OCI-LY1 (cell line): ENCODE measurements at regions not wholly inside any gene's neighbourhood (a gene's known extent, or its start where the extent isn't known, plus 50 kb on each side); places are given as distances from the start of the nearest gene placed in this dataset.

Experiments used
- H2AFZ ChIP-seq: fragments of 200-600 bp; sonication (generic), shearing (Covaris generic); 2 replicates; pipeline ENCODE4 v1.6.0; 2014; ENCODE audit warnings: antibody characterized with exemption, mild to moderate bottlenecking, low read length
- H3F3A ChIP-seq: fragments of 200-600 bp; sonication (generic), shearing (Covaris generic); 2 replicates; pipeline ENCODE4 v1.6.0; 2014; ENCODE audit warnings: mild to moderate bottlenecking, antibody characterized with exemption, low read length, moderate library complexity; ENCODE audit not compliant: insufficient read depth
- H3K27ac ChIP-seq: fragments of 200-600 bp; sonication (generic); 2 replicates; pipeline ENCODE4 v1.5.1; 2014; ENCODE audit warnings: low read length, mixed run types, mild to moderate bottlenecking, low read depth; ENCODE audit not compliant: poor library complexity, severe bottlenecking
- H3K27me3 ChIP-seq: fragments of 200-600 bp; sonication (generic); 2 replicates; pipeline ENCODE4 v1.6.0; 2014; ENCODE audit warnings: antibody characterized with exemption, mild to moderate bottlenecking, low read length, moderate library complexity; ENCODE audit not compliant: insufficient read depth
- H3K36me3 ChIP-seq: fragments of 200-600 bp; sonication (generic); 2 replicates; pipeline ENCODE4 v1.6.1; 2014; ENCODE audit warnings: mild to moderate bottlenecking, antibody characterized with exemption, low read length, moderate library complexity, mixed read lengths; ENCODE audit not compliant: insufficient read depth
- H3K4me1 ChIP-seq: fragments of 200-600 bp; sonication (generic); 2 replicates; pipeline ENCODE4 v1.5.1; 2014; ENCODE audit warnings: mild to moderate bottlenecking, low read length, moderate library complexity; ENCODE audit not compliant: insufficient read depth, severe bottlenecking
- H3K4me2 ChIP-seq: fragments of 200-600 bp; sonication (generic), shearing (Covaris generic); 2 replicates; pipeline ENCODE4 v1.6.1; 2014; ENCODE audit warnings: low read length
- H3K4me3 ChIP-seq: fragments of 200-600 bp; sonication (generic); 2 replicates; pipeline ENCODE4 v1.5.1; 2014; ENCODE audit warnings: low read length, low read depth, mild to moderate bottlenecking, mixed read lengths; ENCODE audit not compliant: poor library complexity, severe bottlenecking
- H3K79me2 ChIP-seq: fragments of 200-600 bp; shearing (Covaris generic); 2 replicates; pipeline ENCODE4 v1.6.1; 2016; ENCODE audit warnings: mixed run types, low read length, mixed read lengths; ENCODE audit not compliant: insufficient read depth
- H3K9ac ChIP-seq: fragments of 200-600 bp; sonication (generic), shearing (Covaris generic); 2 replicates; pipeline ENCODE4 v1.6.1; 2014; ENCODE audit warnings: mild to moderate bottlenecking, low read length, mixed read lengths
- H3K9me2 ChIP-seq: fragments of 200-600 bp; sonication (generic), shearing (Covaris generic); 2 replicates; pipeline ENCODE4 v1.6.1; 2014; ENCODE audit warnings: low read depth, mild to moderate bottlenecking, low read length, mixed read lengths
- H3K9me3 ChIP-seq: fragments of 200-600 bp; shearing (Covaris generic); 2 replicates; pipeline ENCODE4 v1.6.1; 2014; ENCODE audit warnings: low read length, mixed read lengths
- H4K20me1 ChIP-seq: fragments of 200-600 bp; sonication (generic), shearing (Covaris generic); 2 replicates; pipeline ENCODE4 v1.6.0; 2016; ENCODE audit warnings: mild to moderate bottlenecking, low read length; ENCODE audit not compliant: insufficient read depth
- CTCF ChIP-seq: fragments of 200-600 bp; sonication (generic), shearing (Covaris generic); IDR thresholded peaks from 2 replicates; pipeline ENCODE4 v1.5.1; 2017; ENCODE audit warnings: mild to moderate bottlenecking, antibody characterized with exemption, low read length, moderate library complexity, mixed read lengths
- EZH2 ChIP-seq: fragments of 200-600 bp; sonication (generic), shearing (Covaris generic); IDR thresholded peaks from 2 replicates; pipeline ENCODE4 v1.8.0; 2017; ENCODE audit warnings: borderline replicate concordance, mixed run types, mild to moderate bottlenecking, antibody characterized with exemption, low read length, moderate library complexity, mixed read lengths

GRCh38 chr12:69119770-69120169 is 119.6 kb upstream of the CPSF6 start:
- no peak overlapping the region for H3K9ac ChIP-seq
- H2AFZ ChIP-seq = no peak overlapping the region
- H3K9me3 ChIP-seq = no peaks in the 10 kb centered on the region
- H3K36me3 ChIP-seq = no peaks in the 10 kb centered on the region
- no peaks in the 10 kb centered on the region for H3F3A ChIP-seq
- H3K4me3 ChIP-seq = no peak overlapping the region
- no peaks in the 10 kb centered on the region for H3K79me2 ChIP-seq
- no peaks in the 10 kb centered on the region for H3K9me2 ChIP-seq
- no peak overlapping the region for H3K27ac ChIP-seq
- H3K27me3 ChIP-seq = no peaks in the 10 kb centered on the region; the same call in 1 of the 2 replicates
- TF ChIP-seq CTCF (no peak), EZH2 (no peak)
- H3K4me1 ChIP-seq = no peaks in the 10 kb centered on the region
- no peaks in the 10 kb centered on the region for H4K20me1 ChIP-seq
- no peak overlapping the region for H3K4me2 ChIP-seq

- Histone ChIP-seq H3K36me3 (no peaks in the 10 kb centered on the region), H3K9ac (no peak overlapping the region), H3K9me2 (no peaks in the 10 kb centered on the region), H3K27me3 (no peaks in the 10 kb centered on the region; the same call in 1 of the 2 replicates), H3K4me3 (no peak overlapping the region), H3F3A (no peaks in the 10 kb centered on the region), H3K4me1 (no peaks in the 10 kb centered on the region), H3K79me2 (no peaks in the 10 kb centered on the region), H4K20me1 (no peaks in the 10 kb centered on the region), H3K4me2 (no peak overlapping the region), H2AFZ (no peak overlapping the region), H3K27ac (no peak overlapping the region), H3K9me3 (no peaks in the 10 kb centered on the region)
- TF ChIP-seq EZH2 = no peak
- no peak for TF ChIP-seq CTCF
These were observed 119.0 kb upstream of the CPSF6 start for GRCh38 chr12:69120354-69120753.

GRCh38 chr12:69123311-69123710 is 116.1 kb upstream of the CPSF6 start:
- TF ChIP-seq CTCF (no peak), EZH2 (no peak)
- no peak overlapping the region for H2AFZ ChIP-seq

More at GRCh38 chr12:69123311-69123710, 116.1 kb upstream of the CPSF6 start:
- no peak overlapping the region for H3K4me3 ChIP-seq
- H3K9ac ChIP-seq = no peak overlapping the region
- H3F3A ChIP-seq = no peaks in the 10 kb centered on the region
- no peaks in the 10 kb centered on the region for H3K9me2 ChIP-seq
- no peak overlapping the region for H3K27ac ChIP-seq
- H3K4me2 ChIP-seq = no peak overlapping the region
- H3K27me3 ChIP-seq = no peaks in the 10 kb centered on the region; the same call in 1 of the 2 replicates
- H4K20me1 ChIP-seq = no peaks in the 10 kb centered on the region
- no peaks in the 10 kb centered on the region for H3K36me3 ChIP-seq
- no peaks in the 10 kb centered on the region for H3K9me3 ChIP-seq
- no peaks in the 10 kb centered on the region for H3K79me2 ChIP-seq
- no peaks in the 10 kb centered on the region for H3K4me1 ChIP-seq
